Progenitor cell of endocrine pancreas (in vitro differentiated cells): ENCODE measurements at regions not wholly inside any gene's neighbourhood (a gene's known extent, or its start where the extent isn't known, plus 50 kb on each side); places are given as distances from the start of the nearest gene placed in this dataset.

Experiments used
- DNase-seq: peaks from one replicate; pipeline ENCODE4 v3.0.0; 2021; ENCODE audit warnings: low spot score; ENCODE audit not compliant: unreplicated experiment
- H3K27ac Mint-ChIP-seq: 2 replicates; pipeline ENCODE4 v1.8.0; 2021; ENCODE audit warnings: mild to moderate bottlenecking, moderate library complexity, mixed read lengths
- H3K27me3 Mint-ChIP-seq: 2 replicates; pipeline ENCODE4 v1.8.0; 2021; ENCODE audit warnings: mixed read lengths
- H3K36me3 Mint-ChIP-seq: 2 replicates; pipeline ENCODE4 v1.8.0; 2022; ENCODE audit warnings: mixed read lengths; ENCODE audit not compliant: insufficient read depth
- H3K4me1 Mint-ChIP-seq: 2 replicates; pipeline ENCODE4 v1.8.0; 2021; ENCODE audit warnings: low read depth, mixed read lengths
- H3K4me3 Mint-ChIP-seq: 2 replicates; pipeline ENCODE4 v1.8.0; 2021; ENCODE audit warnings: low read depth, mild to moderate bottlenecking, moderate library complexity, mixed read lengths
- H3K9me3 Mint-ChIP-seq: 2 replicates; pipeline ENCODE4 v1.8.0; 2021; ENCODE audit warnings: low read depth, mixed read lengths
- CTCF ChIP-seq: fragments of 200-600 bp; sonication (generic); IDR thresholded peaks from one replicate; pipeline ENCODE4 v1.5.0; 2021; ENCODE audit warnings: antibody characterized with exemption, mild to moderate bottlenecking; ENCODE audit not compliant: unreplicated experiment

- Mint-ChIP-seq H3K27me3 (no peaks in the 10 kb centered on the region), H3K36me3 (no peaks in the 10 kb centered on the region), H3K9me3 (no peaks in the 10 kb centered on the region), H3K27ac (no peak overlapping the region), H3K4me3 (no peak overlapping the region), H3K4me1 (no peaks in the 10 kb centered on the region)
- no peak for DNase-seq
- TF ChIP-seq CTCF, result no peak
Observed at GRCh38 chr2:125108251-125108650, 1083.2 kb downstream of the CNTNAP5 start.

DNA sequence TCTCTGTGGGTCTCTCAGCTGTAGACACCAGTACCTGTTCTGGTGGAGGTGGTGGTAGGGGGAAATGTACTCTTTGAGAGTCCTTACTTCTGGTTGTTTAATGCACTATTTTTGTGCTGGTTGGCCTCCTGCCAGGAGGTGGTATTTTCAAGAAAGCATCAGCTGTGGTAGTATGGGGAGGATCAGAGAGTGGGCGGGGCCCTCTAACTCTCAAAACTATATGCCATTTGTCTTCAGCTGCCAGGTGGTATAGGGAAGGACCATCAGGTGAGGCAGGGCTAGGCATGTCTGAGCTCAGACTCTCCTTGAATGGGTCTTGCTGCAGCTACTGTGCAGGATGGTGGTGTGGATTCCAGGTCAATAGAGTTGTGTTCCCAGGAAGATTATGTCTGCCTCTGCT is 1100.8 kb downstream of the CNTNAP5 start:
- Mint-ChIP-seq H3K4me1 (no peaks in the 10 kb centered on the region), H3K27me3 (no peaks in the 10 kb centered on the region), H3K4me3 (no peak overlapping the region), H3K27ac (no peak overlapping the region), H3K9me3 (peaks cover 17% of the 10 kb centered on the region), H3K36me3 (no peaks in the 10 kb centered on the region)
- no peak for DNase-seq
- TF ChIP-seq CTCF, result no peak

DNA sequence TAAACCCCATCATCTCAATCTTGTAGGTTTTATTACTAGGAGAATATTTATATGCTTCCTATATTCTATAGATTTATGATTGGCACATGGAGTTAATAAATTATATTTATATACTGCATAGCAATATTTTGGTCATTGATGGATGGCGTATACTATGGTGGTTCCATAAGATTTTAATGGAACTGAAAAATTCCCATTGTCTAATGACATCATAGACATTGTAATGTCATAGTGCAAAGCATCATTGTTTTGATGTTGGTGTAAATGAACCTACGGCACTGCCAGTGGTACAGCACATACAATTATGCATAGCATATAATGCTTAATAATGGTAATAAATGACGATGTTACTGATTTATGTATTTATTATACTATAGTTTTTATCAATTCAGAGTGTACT is 1135.9 kb downstream of the CNTNAP5 start:
- no peak for TF ChIP-seq CTCF
- Mint-ChIP-seq H3K9me3 (no peaks in the 10 kb centered on the region), H3K4me3 (no peak overlapping the region), H3K27ac (no peak overlapping the region), H3K27me3 (no peaks in the 10 kb centered on the region), H3K36me3 (no peaks in the 10 kb centered on the region), H3K4me1 (no peaks in the 10 kb centered on the region)
- no peak for DNase-seq

GRCh38 chr2:125167152-125167551 is 1142.1 kb downstream of the CNTNAP5 start:
- no peak for TF ChIP-seq CTCF
- no peak for DNase-seq
- H3K9me3 Mint-ChIP-seq, result no peaks in the 10 kb centered on the region
- peaks cover 3% of the 10 kb centered on the region for H3K27me3 Mint-ChIP-seq
- no peak overlapping the region for H3K27ac Mint-ChIP-seq
- no peaks in the 10 kb centered on the region for H3K4me1 Mint-ChIP-seq
- no peaks in the 10 kb centered on the region for H3K36me3 Mint-ChIP-seq
- no peak overlapping the region for H3K4me3 Mint-ChIP-seq

- no peak overlapping the region for H3K27ac Mint-ChIP-seq
- H3K4me1 Mint-ChIP-seq, result no peaks in the 10 kb centered on the region
- H3K36me3 Mint-ChIP-seq, result no peaks in the 10 kb centered on the region
- DNase-seq, result no peak
- H3K27me3 Mint-ChIP-seq, result peaks cover 3% of the 10 kb centered on the region
- no peak for TF ChIP-seq CTCF
- no peaks in the 10 kb centered on the region for H3K9me3 Mint-ChIP-seq
- H3K4me3 Mint-ChIP-seq, result no peak overlapping the region
Observed at GRCh38 chr2:125167820-125168219, 1142.7 kb downstream of the CNTNAP5 start.
